HG02798 (cell line): ENCODE measurements at regions not wholly inside any gene's neighbourhood (a gene's known extent, or its start where the extent isn't known, plus 50 kb on each side); places are given as distances from the start of the nearest gene placed in this dataset.
"Not testable (repeated sequence)": the region's sequence is repeated elsewhere in the genome, so short reads cannot be mapped to it uniquely, and the experiment has no call there.

ENCODE experiments used
- ATAC-seq: cut with Tn5 transposase; IDR thresholded peaks from one replicate; pipeline ENCODE4 v1.9.1; 2021; ENCODE audit warnings: mild to moderate bottlenecking; ENCODE audit not compliant: unreplicated experiment, poor library complexity

- ATAC-seq = no peak
Measured at GRCh38 chr7:10604128-10604527, 369.5 kb upstream of the PHF14 start.

GRCh38 chr7:10612950-10613349, 360.7 kb upstream of the PHF14 start:
- no peak for ATAC-seq

GRCh38 chr7:10618953-10619352, 354.7 kb upstream of the PHF14 start:
- ATAC-seq = no peak

- no peak for ATAC-seq
Measured at GRCh38 chr7:10632712-10633111, 341.0 kb upstream of the PHF14 start.

GRCh38 chr7:10634239-10634638, 339.4 kb upstream of the PHF14 start:
- ATAC-seq = no peak

GRCh38 chr7:10637991-10638390, 335.7 kb upstream of the PHF14 start:
- no peak for ATAC-seq

GRCh38 chr7:10643545-10643944, 330.1 kb upstream of the PHF14 start:
- no peak for ATAC-seq

- no peak for ATAC-seq
Measured at GRCh38 chr7:10644849-10645248, 328.8 kb upstream of the PHF14 start.

- no peak for ATAC-seq
Measured at GRCh38 chr7:10646194-10646593, 327.5 kb upstream of the PHF14 start.

- no peak for ATAC-seq
Measured at GRCh38 chr7:10648289-10648688, 325.4 kb upstream of the PHF14 start.

- not testable (repeated sequence) for ATAC-seq
Measured at GRCh38 chr7:10649120-10649519, 324.6 kb upstream of the PHF14 start.

- ATAC-seq = no peak
Measured at GRCh38 chr7:10655031-10655430, 318.6 kb upstream of the PHF14 start.

- no peak for ATAC-seq
Measured at GRCh38 chr7:10657201-10657600, 316.5 kb upstream of the PHF14 start.

- ATAC-seq = no peak
Measured at GRCh38 chr7:10657837-10658236, 315.8 kb upstream of the PHF14 start.

GRCh38 chr7:10662491-10662890, 311.2 kb upstream of the PHF14 start:
- ATAC-seq = no peak

- no peak for ATAC-seq
Measured at GRCh38 chr7:10662982-10663884, 310.4 kb upstream of the PHF14 start.

- no peak for ATAC-seq
Measured at GRCh38 chr7:10672186-10672585, 301.5 kb upstream of the PHF14 start.

- ATAC-seq = no peak
Measured at GRCh38 chr7:10677211-10677610, 296.5 kb upstream of the PHF14 start.

- no peak for ATAC-seq
Measured at GRCh38 chr7:10677668-10678232, 295.9 kb upstream of the PHF14 start.

- ATAC-seq = no peak
Measured at GRCh38 chr7:10684606-10685005, 289.1 kb upstream of the PHF14 start.

- ATAC-seq = no peak
Measured at GRCh38 chr7:10685040-10685439, 288.6 kb upstream of the PHF14 start.

- no peak for ATAC-seq
Measured at GRCh38 chr7:10688544-10688943, 285.1 kb upstream of the PHF14 start.
